Astrocyte of the cerebellum (primary cell): ENCODE measurements at regions not wholly inside any gene's neighbourhood (a gene's known extent, or its start where the extent isn't known, plus 50 kb on each side); places are given as distances from the start of the nearest gene placed in this dataset.

ENCODE experiments used
- DNase-seq: peaks from one replicate; pipeline ENCODE4 v3.0.0-alpha.2; 2011; ENCODE audit warnings: low read depth
- H3K4me3 ChIP-seq: 2 replicates; pipeline ENCODE4 v1.5.1; 2011; ENCODE audit warnings: mild to moderate bottlenecking, low read depth, low read length, moderate library complexity
- CTCF ChIP-seq: IDR thresholded peaks from 2 replicates; pipeline ENCODE4 v1.5.1; 2012; ENCODE audit warnings: low read length, low read depth, moderate library complexity, mild to moderate bottlenecking; ENCODE audit errors: missing control alignments
- in situ Hi-C: cut with HindIII; loops from 2 replicates; pipeline ENCODE4 v1.10.0; 2017; ENCODE audit warnings: low sequenced_read_pairs

GRCh38 chr10:6912021-6912420, 331.9 kb upstream of the PRKCQ start:
- in situ Hi-C loops: no loop called here
- no peak for TF ChIP-seq CTCF
- no peak overlapping the region for H3K4me3 ChIP-seq
- DNase-seq: no peak

GRCh38 chr10:6909905-6910560, 330.0 kb upstream of the PRKCQ start:
- no peak for DNase-seq
- no peak for TF ChIP-seq CTCF
- in situ Hi-C loops: no loop called here
- no peak overlapping the region for H3K4me3 ChIP-seq

GRCh38 chr10:6907877-6908530, 327.9 kb upstream of the PRKCQ start:
- in situ Hi-C loops: no loop called here
- H3K4me3 ChIP-seq: no peak overlapping the region
- no peak for TF ChIP-seq CTCF
- DNase-seq: no peak

- in situ Hi-C loops: no loop called here
- DNase-seq: no peak
- H3K4me3 ChIP-seq: no peak overlapping the region
- no peak for TF ChIP-seq CTCF
Observed at GRCh38 chr10:6894405-6894804, 314.3 kb upstream of the PRKCQ start.

GRCh38 chr10:6892864-6893263, 312.8 kb upstream of the PRKCQ start:
- no peak for TF ChIP-seq CTCF
- in situ Hi-C loops: no loop called here

GRCh38 chr10:6891924-6892323, 311.8 kb upstream of the PRKCQ start:
- in situ Hi-C loops: no loop called here
- no peak for DNase-seq
- no peak for TF ChIP-seq CTCF
- no peak overlapping the region for H3K4me3 ChIP-seq

More at GRCh38 chr10:6892864-6893263, 312.8 kb upstream of the PRKCQ start:
- DNase-seq: no peak
- H3K4me3 ChIP-seq: no peak overlapping the region
